PC-3 (cell line): ENCODE measurements at regions not wholly inside any gene's neighbourhood (a gene's known extent, or its start where the extent isn't known, plus 50 kb on each side); places are given as distances from the start of the nearest gene placed in this dataset.

Experiments used
- EZH2 ChIP-seq: fragments of 300-600 bp; sonication (generic); IDR thresholded peaks from one replicate; pipeline ENCODE4 v1.6.1; 2017; ENCODE audit warnings: antibody characterized with exemption, mild to moderate bottlenecking, low read length; ENCODE audit not compliant: unreplicated experiment
- EZH2phosphoT487 ChIP-seq: fragments of 300-600 bp; sonication (generic); IDR thresholded peaks from 2 replicates; pipeline ENCODE4 v1.6.1; 2018; ENCODE audit warnings: mild to moderate bottlenecking, antibody characterized with exemption, low read length, borderline replicate concordance
- TF ChIP-seq, protein P1 (sequence below): fragments of 300-600 bp; sonication (generic); conservative IDR thresholded peaks from 2 replicates; pipeline ENCODE4 v1.5.1; 2017; ENCODE audit warnings: antibody characterized with exemption, low read depth, mild to moderate bottlenecking, low read length

- TF ChIP-seq, protein P1, sequence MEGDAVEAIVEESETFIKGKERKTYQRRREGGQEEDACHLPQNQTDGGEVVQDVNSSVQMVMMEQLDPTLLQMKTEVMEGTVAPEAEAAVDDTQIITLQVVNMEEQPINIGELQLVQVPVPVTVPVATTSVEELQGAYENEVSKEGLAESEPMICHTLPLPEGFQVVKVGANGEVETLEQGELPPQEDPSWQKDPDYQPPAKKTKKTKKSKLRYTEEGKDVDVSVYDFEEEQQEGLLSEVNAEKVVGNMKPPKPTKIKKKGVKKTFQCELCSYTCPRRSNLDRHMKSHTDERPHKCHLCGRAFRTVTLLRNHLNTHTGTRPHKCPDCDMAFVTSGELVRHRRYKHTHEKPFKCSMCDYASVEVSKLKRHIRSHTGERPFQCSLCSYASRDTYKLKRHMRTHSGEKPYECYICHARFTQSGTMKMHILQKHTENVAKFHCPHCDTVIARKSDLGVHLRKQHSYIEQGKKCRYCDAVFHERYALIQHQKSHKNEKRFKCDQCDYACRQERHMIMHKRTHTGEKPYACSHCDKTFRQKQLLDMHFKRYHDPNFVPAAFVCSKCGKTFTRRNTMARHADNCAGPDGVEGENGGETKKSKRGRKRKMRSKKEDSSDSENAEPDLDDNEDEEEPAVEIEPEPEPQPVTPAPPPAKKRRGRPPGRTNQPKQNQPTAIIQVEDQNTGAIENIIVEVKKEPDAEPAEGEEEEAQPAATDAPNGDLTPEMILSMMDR = no peak
- TF ChIP-seq EZH2 (no peak), EZH2phosphoT487 (no peak)
Measured at GRCh38 chr9:23006127-23006526, 559.5 kb downstream of the DMRTA1 start.
